Neural crest cell (in vitro differentiated cells): ENCODE measurements at regions not wholly inside any gene's neighbourhood (a gene's known extent, or its start where the extent isn't known, plus 50 kb on each side); places are given as distances from the start of the nearest gene placed in this dataset.

Source experiments
- DNase-seq: peaks from one replicate; pipeline ENCODE4 v3.0.0; 2021; ENCODE audit warnings: low read depth, mixed read lengths, low spot score
- H3K27ac Mint-ChIP-seq: one replicate; pipeline ENCODE4 v1.8.0; 2021; ENCODE audit warnings: mild to moderate bottlenecking, mixed read lengths; ENCODE audit not compliant: unreplicated experiment
- H3K27me3 Mint-ChIP-seq: 2 replicates; pipeline ENCODE4 v1.8.0; 2021; ENCODE audit warnings: low read depth, mild to moderate bottlenecking, mixed read lengths
- H3K36me3 Mint-ChIP-seq: 2 replicates; pipeline ENCODE4 v1.8.0; 2021; ENCODE audit warnings: low read depth, mild to moderate bottlenecking, mixed read lengths
- H3K4me1 Mint-ChIP-seq: 2 replicates; pipeline ENCODE4 v1.8.0; 2021; ENCODE audit warnings: mixed read lengths
- H3K4me3 Mint-ChIP-seq: one replicate; pipeline ENCODE4 v1.8.0; 2021; ENCODE audit warnings: mild to moderate bottlenecking, mixed read lengths
- H3K9me3 Mint-ChIP-seq: 2 replicates; pipeline ENCODE4 v1.8.0; 2021; ENCODE audit warnings: mixed read lengths
- CTCF ChIP-seq: fragments of 200-600 bp; sonication (generic); conservative IDR thresholded peaks from 2 replicates; pipeline ENCODE4 v1.5.0; 2021; ENCODE audit warnings: antibody characterized with exemption, mild to moderate bottlenecking

GRCh38 chr3:71905426-71905825, 120.5 kb upstream of the PROK2 start:
- no peaks in the 10 kb centered on the region for H3K36me3 Mint-ChIP-seq
- no peak overlapping the region for H3K27ac Mint-ChIP-seq
- no peaks in the 10 kb centered on the region for H3K4me1 Mint-ChIP-seq
- peaks cover 22% of the 10 kb centered on the region for H3K27me3 Mint-ChIP-seq
- DNase-seq: no peak
- H3K9me3 Mint-ChIP-seq: no peaks in the 10 kb centered on the region
- H3K4me3 Mint-ChIP-seq: no peak overlapping the region
- TF ChIP-seq CTCF: no peak

GRCh38 chr3:71903936-71904335, 119.0 kb upstream of the PROK2 start:
- Mint-ChIP-seq H3K4me3 (no peak overlapping the region), H3K36me3 (no peaks in the 10 kb centered on the region), H3K27ac (no peak overlapping the region), H3K4me1 (no peaks in the 10 kb centered on the region), H3K9me3 (peaks cover 2% of the 10 kb centered on the region), H3K27me3 (peaks cover 19% of the 10 kb centered on the region)
- TF ChIP-seq CTCF: no peak
- DNase-seq: no peak

DNA sequence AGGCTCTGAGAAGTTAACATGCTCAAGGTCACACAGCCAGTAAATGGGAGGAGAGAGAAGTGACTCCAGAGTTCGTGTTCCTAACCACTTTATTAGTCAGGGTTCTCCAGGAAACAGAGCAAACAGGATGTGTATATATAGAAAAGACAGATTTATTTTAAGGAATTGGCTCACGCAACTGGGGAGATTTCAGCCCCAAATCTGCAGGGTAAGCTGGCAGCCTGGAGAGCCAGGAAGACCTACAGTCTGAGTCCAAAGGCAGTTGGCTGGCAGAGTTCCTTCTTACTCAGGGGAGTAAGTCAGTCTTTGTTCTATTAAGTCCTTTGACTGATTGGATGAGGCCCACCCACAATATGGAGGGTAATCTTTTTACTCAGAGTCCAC, 118.2 kb upstream of the PROK2 start:
- no peak for DNase-seq
- Mint-ChIP-seq H3K4me3 (no peak overlapping the region), H3K27me3 (peaks cover 16% of the 10 kb centered on the region), H3K27ac (no peak overlapping the region), H3K36me3 (no peaks in the 10 kb centered on the region), H3K9me3 (peaks cover 2% of the 10 kb centered on the region), H3K4me1 (no peaks in the 10 kb centered on the region)
- TF ChIP-seq CTCF: no peak

GRCh38 chr3:71902258-71903111, 117.5 kb upstream of the PROK2 start:
- Mint-ChIP-seq H3K9me3 (peaks cover 2% of the 10 kb centered on the region), H3K27me3 (peaks cover 22% of the 10 kb centered on the region)
- no peak for TF ChIP-seq CTCF

GRCh38 chr3:71901645-71902044, 116.7 kb upstream of the PROK2 start:
- Mint-ChIP-seq H3K36me3 (no peaks in the 10 kb centered on the region), H3K4me3 (no peak overlapping the region), H3K27me3 (peaks cover 23% of the 10 kb centered on the region), H3K9me3 (peaks cover 2% of the 10 kb centered on the region), H3K27ac (no peak overlapping the region), H3K4me1 (no peaks in the 10 kb centered on the region)
- TF ChIP-seq CTCF: no peak
- DNase-seq: no peak

More at GRCh38 chr3:71902258-71903111, 117.5 kb upstream of the PROK2 start:
- no peak overlapping the region for H3K27ac Mint-ChIP-seq
- DNase-seq: no peak
- H3K4me1 Mint-ChIP-seq: no peaks in the 10 kb centered on the region
- H3K36me3 Mint-ChIP-seq: no peaks in the 10 kb centered on the region
- H3K4me3 Mint-ChIP-seq: no peak overlapping the region
